Thyroid gland (tissue), 4 donors: ENCODE measurements at regions not wholly inside any gene's neighbourhood (a gene's known extent, or its start where the extent isn't known, plus 50 kb on each side); places are given as distances from the start of the nearest gene placed in this dataset.

Source experiments
- CTCF ChIP-seq, 6 experiments: fragments of 200-600 bp in 3 of 6; fragments of 450-650 bp in 3 of 6; sonication (generic) in 3 of 6; IDR thresholded peaks; one replicate each; pipeline ENCODE4 v1.5.1; 2016 to 2019; ENCODE audit warnings: antibody characterized with exemption in 6 of 6, mild to moderate bottlenecking in 2 of 6, inconsistent platforms in 1 of 6, moderate library complexity in 1 of 6
- POLR2A ChIP-seq, 2 donors: fragments of 450-650 bp; IDR thresholded peaks; one replicate each; pipeline ENCODE4 v1.6.1; 2017; ENCODE audit warnings: antibody characterized with exemption in 2 of 2, mild to moderate bottlenecking in 2 of 2, moderate library complexity in 1 of 2

GRCh38 chr4:28754376-28754775, 1893.7 kb downstream of the STIM2 start:
- no peak for TF ChIP-seq CTCF (IDR thresholded peaks at IDR 0.05)
- TF ChIP-seq POLR2A (IDR thresholded peaks at IDR 0.05), result no peak
